ENCODE measurements at regions not wholly inside any gene's neighbourhood (a gene's known extent, or its start where the extent isn't known, plus 50 kb on each side); places are given as distances from the start of the nearest gene placed in this dataset.

GRCh38 chr5:40406741-40407211 lies 272.9 kb upstream of the PTGER4 start:
- TF ChIP-seq, protein P1, sequence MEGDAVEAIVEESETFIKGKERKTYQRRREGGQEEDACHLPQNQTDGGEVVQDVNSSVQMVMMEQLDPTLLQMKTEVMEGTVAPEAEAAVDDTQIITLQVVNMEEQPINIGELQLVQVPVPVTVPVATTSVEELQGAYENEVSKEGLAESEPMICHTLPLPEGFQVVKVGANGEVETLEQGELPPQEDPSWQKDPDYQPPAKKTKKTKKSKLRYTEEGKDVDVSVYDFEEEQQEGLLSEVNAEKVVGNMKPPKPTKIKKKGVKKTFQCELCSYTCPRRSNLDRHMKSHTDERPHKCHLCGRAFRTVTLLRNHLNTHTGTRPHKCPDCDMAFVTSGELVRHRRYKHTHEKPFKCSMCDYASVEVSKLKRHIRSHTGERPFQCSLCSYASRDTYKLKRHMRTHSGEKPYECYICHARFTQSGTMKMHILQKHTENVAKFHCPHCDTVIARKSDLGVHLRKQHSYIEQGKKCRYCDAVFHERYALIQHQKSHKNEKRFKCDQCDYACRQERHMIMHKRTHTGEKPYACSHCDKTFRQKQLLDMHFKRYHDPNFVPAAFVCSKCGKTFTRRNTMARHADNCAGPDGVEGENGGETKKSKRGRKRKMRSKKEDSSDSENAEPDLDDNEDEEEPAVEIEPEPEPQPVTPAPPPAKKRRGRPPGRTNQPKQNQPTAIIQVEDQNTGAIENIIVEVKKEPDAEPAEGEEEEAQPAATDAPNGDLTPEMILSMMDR (conservative IDR thresholded peaks at IDR 0.05; ENCODE audit: low read length), result no peak
- no peak for TF ChIP-seq EZH2phosphoT487 (IDR thresholded peaks at IDR 0.05; ENCODE audit: borderline replicate concordance)

Data from Loucy (cell line).